HCT116 (cell line): ENCODE measurements at regions not wholly inside any gene's neighbourhood (a gene's known extent, or its start where the extent isn't known, plus 50 kb on each side); places are given as distances from the start of the nearest gene placed in this dataset.

Experiments used
- ATAC-seq: fragments of 200-7000 bp; cut with Tn5 transposase; 2 replicates; pipeline ENCODE4 v1.9.1; 2020; ENCODE audit warnings: mild to moderate bottlenecking, moderate library complexity
- BruUV-seq: library from RNA; stranded (reverse); fragments of 400-500 nt; replicated peaks from 2 replicates; lab custom pipeline; 2021; lab: Mats Ljungman, UMichigan
- CTCF ChIA-PET: fragments of 300-600 bp; sonication (Branson Sonifier 250); formaldehyde crosslinking; loops from one replicate; lab custom pipeline; 2021; ENCODE audit warnings: antibody characterized with exemption; lab: Charles Lee
- POLR2A ChIA-PET: fragments of 300-600, 350-600 bp; sonication (Branson Sonifier 250); formaldehyde crosslinking; loops from one replicate; lab custom pipeline; 2021; ENCODE audit warnings: antibody characterized with exemption; lab: Charles Lee
- RAD21 ChIA-PET, 2 experiments: fragments of 300-600 bp; sonication (Branson Sonifier 250); formaldehyde crosslinking; loops; one replicate each; lab custom pipeline; 2023; ENCODE audit warnings: low total read pairs in 2 of 2; ENCODE audit not compliant: uncharacterized antibody in 2 of 2, unreplicated experiment in 2 of 2, low non-redundant PET in 1 of 2; lab: Charles Lee
- DNase-seq: peaks from one replicate; pipeline ENCODE4 v3.0.0-alpha.2; 2010; ENCODE audit warnings: low read depth, low spot score
- H2AFZ ChIP-seq: fragments of 200-600 bp; shearing (Covaris generic), sonication (generic); 2 replicates; pipeline ENCODE4 v1.6.1; 2017; ENCODE audit warnings: low read depth, mixed run types, mixed read lengths, antibody characterized with exemption, low read length; ENCODE audit not compliant: poor library complexity, severe bottlenecking
- H3K27ac ChIP-seq: 2 replicates; pipeline ENCODE4 v1.5.1; 2012; ENCODE audit warnings: low read depth, low read length
- H3K27me3 ChIP-seq: fragments of 200-600 bp; sonication (generic); 2 replicates; pipeline ENCODE4 v1.6.1; 2016; ENCODE audit warnings: mixed run types, low read length, mixed read lengths; ENCODE audit not compliant: insufficient read depth
- H3K36me3 ChIP-seq, 2 experiments: fragments of 200-500 bp in 1 of 2; fragments of 200-600 bp in 1 of 2; sonication (Bioruptor generic) in 1 of 2; sonication (generic) in 1 of 2; 2 replicates each; pipeline versions ENCODE4 v1.5.1 to v1.6.1; 2014 to 2016; ENCODE audit warnings: low read length in 2 of 2, inconsistent platforms in 1 of 2, mixed read lengths in 1 of 2, mixed run types in 1 of 2; ENCODE audit not compliant: insufficient read depth in 2 of 2, control insufficient read depth in 1 of 2
- H3K4me1 ChIP-seq, 2 experiments: fragments of 200-600 bp in 1 of 2; sonication (generic) in 1 of 2; 2 replicates each; pipeline versions ENCODE4 v1.5.1 to v1.6.1; 2012 to 2017; ENCODE audit warnings: low read length in 2 of 2, inconsistent platforms in 1 of 2, mild to moderate bottlenecking in 1 of 2, mixed read lengths in 1 of 2, mixed run types in 1 of 2, moderate library complexity in 1 of 2; ENCODE audit not compliant: insufficient read depth in 2 of 2, control insufficient read depth in 1 of 2
- H3K4me2 ChIP-seq: fragments of 200-600 bp; sonication (generic); 2 replicates; pipeline ENCODE4 v1.6.1; 2017; ENCODE audit warnings: mixed run types, low read length, mixed read lengths
- H3K4me3 ChIP-seq, 2 experiments: fragments of 200-600 bp in 1 of 2; sonication (generic) in 1 of 2; replicated peaks in 1 of 2; 2 replicates each; pipeline ENCODE4 v1.5.1; 2011 to 2016; ENCODE audit warnings: low read length in 2 of 2, control low read depth in 1 of 2, low read depth in 1 of 2, mild to moderate bottlenecking in 1 of 2, mixed read lengths in 1 of 2, mixed run types in 1 of 2
- H3K79me2 ChIP-seq: fragments of 200-600 bp; sonication (generic); 2 replicates; pipeline ENCODE4 v1.6.1; 2017; ENCODE audit warnings: mild to moderate bottlenecking, mixed run types, low read length, moderate library complexity, mixed read lengths; ENCODE audit not compliant: insufficient read depth
- H3K9ac ChIP-seq: fragments of 200-600 bp; sonication (generic); 2 replicates; pipeline ENCODE4 v1.6.1; 2016; ENCODE audit warnings: low read length, mixed read lengths
- H3K9me2 ChIP-seq: fragments of 200-600 bp; sonication (generic), shearing (Covaris generic); 2 replicates; pipeline ENCODE4 v1.6.1; 2017; ENCODE audit warnings: mixed run types, mild to moderate bottlenecking, moderate library complexity; ENCODE audit not compliant: insufficient read depth
- H3K9me3 ChIP-seq, 2 experiments: fragments of 200-500 bp in 1 of 2; fragments of 200-600 bp in 1 of 2; sonication (Bioruptor generic) in 1 of 2; sonication (generic) in 1 of 2; 2 replicates each; pipeline ENCODE4 v1.6.1; 2014 to 2017; ENCODE audit warnings: low read length in 2 of 2, mixed read lengths in 2 of 2, inconsistent platforms in 1 of 2, low read depth in 1 of 2, mild to moderate bottlenecking in 1 of 2, mixed run types in 1 of 2, moderate library complexity in 1 of 2; ENCODE audit not compliant: control insufficient read depth in 1 of 2, insufficient read depth in 1 of 2
- H4K20me1 ChIP-seq: fragments of 200-600 bp; sonication (generic), shearing (Covaris generic); 2 replicates; pipeline ENCODE4 v1.6.1; 2017; ENCODE audit warnings: mixed run types, mild to moderate bottlenecking, moderate library complexity; ENCODE audit not compliant: insufficient read depth
- CEBPB ChIP-seq: IDR thresholded peaks from 2 replicates; pipeline ENCODE4 v1.6.1; 2012; ENCODE audit warnings: low read depth
- CTCF ChIP-seq, 3 experiments: fragments of 200-600 bp in 1 of 3; sonication (generic) in 1 of 3; IDR thresholded peaks in 2 of 3; conservative IDR thresholded peaks in 1 of 3; 2 replicates each; pipeline ENCODE4 v1.5.1; 2012 to 2017; ENCODE audit warnings: low read depth in 2 of 3, low read length in 2 of 3, antibody characterized with exemption in 1 of 3, borderline replicate concordance in 1 of 3, control low read depth in 1 of 3, mild to moderate bottlenecking in 1 of 3, mixed read lengths in 1 of 3, mixed run types in 1 of 3, moderate library complexity in 1 of 3; ENCODE audit not compliant: insufficient read depth in 1 of 3
- ELF1 ChIP-seq: IDR thresholded peaks from 2 replicates; pipeline ENCODE4 v1.6.1; 2012; ENCODE audit warnings: low read depth, borderline replicate concordance
- EZH2 ChIP-seq: fragments of 200-600 bp; sonication (generic); IDR thresholded peaks from 2 replicates; pipeline ENCODE4 v1.6.1; 2017; ENCODE audit warnings: antibody characterized with exemption, mixed run types
- FOSL1 ChIP-seq: IDR thresholded peaks from 2 replicates; pipeline ENCODE4 v1.6.1; 2012; ENCODE audit warnings: low read depth
- JUND ChIP-seq: IDR thresholded peaks from 2 replicates; pipeline ENCODE4 v1.6.1; 2012
- POLR2A ChIP-seq: IDR thresholded peaks from 2 replicates; pipeline ENCODE4 v1.7.0; 2011; ENCODE audit warnings: borderline replicate concordance; ENCODE audit not compliant: insufficient read depth, insufficient read length; ENCODE audit errors: extremely low read depth
- POLR2AphosphoS5 ChIP-seq: IDR thresholded peaks from 2 replicates; pipeline ENCODE4 v1.6.1; 2011; ENCODE audit warnings: mild to moderate bottlenecking, low read depth, low read length, moderate library complexity
- RAD21 ChIP-seq: IDR thresholded peaks from 2 replicates; pipeline ENCODE4 v1.6.1; 2012; ENCODE audit warnings: low read depth, mild to moderate bottlenecking
- REST ChIP-seq: IDR thresholded peaks from 2 replicates; pipeline ENCODE4 v1.6.1; 2012; ENCODE audit warnings: low read depth
- SIN3A ChIP-seq: IDR thresholded peaks from 2 replicates; pipeline ENCODE4 v1.6.1; 2012; ENCODE audit warnings: low read depth
- SP1 ChIP-seq: IDR thresholded peaks from 2 replicates; pipeline ENCODE4 v1.6.1; 2012; ENCODE audit warnings: low read depth
- TCF7L2 ChIP-seq: IDR thresholded peaks from 2 replicates; pipeline ENCODE4 v1.7.0; 2011; ENCODE audit warnings: borderline replicate concordance, inconsistent platforms; ENCODE audit not compliant: insufficient read depth, insufficient read length; ENCODE audit errors: extremely low read depth
- ZFX ChIP-seq: fragments of 450-650 bp; IDR thresholded peaks from 2 replicates; pipeline ENCODE4 v1.6.1; 2017
- ZNF274 ChIP-seq: fragments of 200-500 bp; sonication (Bioruptor generic); IDR thresholded peaks from 2 replicates; pipeline ENCODE4 v1.6.1; 2014; ENCODE audit warnings: mild to moderate bottlenecking, low read depth, low read length, inconsistent platforms
- intact Hi-C: fragments of 100-400 bp; cut with micrococcal nuclease; formaldehyde crosslinking; loops from 2 replicates; pipeline ENCODE4 v1.10.0; 2022
- TF ChIP-seq, protein P1 (sequence below): IDR thresholded peaks from 2 replicates; pipeline ENCODE4 v1.6.1; 2012
- TF ChIP-seq, protein P2 (sequence below): IDR thresholded peaks from 2 replicates; pipeline ENCODE4 v1.6.1; 2011; ENCODE audit warnings: mild to moderate bottlenecking, low read length, moderate library complexity; ENCODE audit not compliant: insufficient replicate concordance; ENCODE audit errors: extremely low read depth
- TF ChIP-seq, protein P3 (sequence below): IDR thresholded peaks from 2 replicates; pipeline ENCODE4 v1.6.1; 2012

DNA sequence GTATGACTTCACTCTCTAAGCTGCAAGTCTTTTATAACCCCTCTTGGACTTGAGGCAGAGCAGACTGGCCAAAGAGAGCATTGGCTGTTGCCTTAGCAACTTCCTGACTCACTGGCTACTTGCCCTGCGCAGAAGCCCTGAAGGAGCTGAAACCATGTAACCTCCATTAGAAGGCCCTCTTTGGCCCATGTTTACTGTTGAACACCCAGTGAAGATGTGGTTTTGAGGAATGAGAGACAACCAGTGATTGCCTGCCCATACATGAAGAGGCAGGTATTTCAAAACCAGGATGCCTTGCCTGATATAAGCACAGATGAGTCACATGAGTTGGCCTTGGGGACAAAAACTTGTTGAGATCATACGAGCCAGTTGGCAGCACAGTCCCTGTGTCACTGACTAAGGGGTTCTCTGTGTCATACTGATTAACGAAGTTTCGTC lies 182.5 kb downstream of the EDN1 start:
- H2AFZ ChIP-seq = no peak overlapping the region
- CTCF ChIA-PET = no interaction called here

More for the DNA sequence above, 182.5 kb downstream of the EDN1 start:
- DNase-seq (no peak), ATAC-seq (peak; percentile 42)
- no TSS peak for BruUV-seq
- no peak for TF ChIP-seq CTCF (IDR thresholded peaks at IDR 0.05 in 2 of 3, conservative IDR thresholded peaks at IDR 0.05 in 1 of 3; ENCODE audit: borderline replicate concordance in 1 of 3, insufficient read depth in 1 of 3, low read depth in 2 of 3, low read length in 2 of 3)
- TF ChIP-seq ZNF274 = no peak
- TF ChIP-seq POLR2AphosphoS5 = no peak
- TF ChIP-seq ELF1 = no peak
- no peak for TF ChIP-seq POLR2A
- no peak for TF ChIP-seq EZH2
- TF ChIP-seq, protein P1, sequence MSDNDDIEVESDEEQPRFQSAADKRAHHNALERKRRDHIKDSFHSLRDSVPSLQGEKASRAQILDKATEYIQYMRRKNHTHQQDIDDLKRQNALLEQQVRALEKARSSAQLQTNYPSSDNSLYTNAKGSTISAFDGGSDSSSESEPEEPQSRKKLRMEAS = no peak
- TF ChIP-seq REST = no peak
- TF ChIP-seq, protein P2, sequence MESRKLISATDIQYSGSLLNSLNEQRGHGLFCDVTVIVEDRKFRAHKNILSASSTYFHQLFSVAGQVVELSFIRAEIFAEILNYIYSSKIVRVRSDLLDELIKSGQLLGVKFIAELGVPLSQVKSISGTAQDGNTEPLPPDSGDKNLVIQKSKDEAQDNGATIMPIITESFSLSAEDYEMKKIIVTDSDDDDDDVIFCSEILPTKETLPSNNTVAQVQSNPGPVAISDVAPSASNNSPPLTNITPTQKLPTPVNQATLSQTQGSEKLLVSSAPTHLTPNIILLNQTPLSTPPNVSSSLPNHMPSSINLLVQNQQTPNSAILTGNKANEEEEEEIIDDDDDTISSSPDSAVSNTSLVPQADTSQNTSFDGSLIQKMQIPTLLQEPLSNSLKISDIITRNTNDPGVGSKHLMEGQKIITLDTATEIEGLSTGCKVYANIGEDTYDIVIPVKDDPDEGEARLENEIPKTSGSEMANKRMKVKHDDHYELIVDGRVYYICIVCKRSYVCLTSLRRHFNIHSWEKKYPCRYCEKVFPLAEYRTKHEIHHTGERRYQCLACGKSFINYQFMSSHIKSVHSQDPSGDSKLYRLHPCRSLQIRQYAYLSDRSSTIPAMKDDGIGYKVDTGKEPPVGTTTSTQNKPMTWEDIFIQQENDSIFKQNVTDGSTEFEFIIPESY = no peak
- TF ChIP-seq ZFX = no peak
- TF ChIP-seq JUND = no peak
- TF ChIP-seq RAD21 = no peak
- TF ChIP-seq TCF7L2 = no peak
- no peak for TF ChIP-seq FOSL1
- TF ChIP-seq, protein P3, sequence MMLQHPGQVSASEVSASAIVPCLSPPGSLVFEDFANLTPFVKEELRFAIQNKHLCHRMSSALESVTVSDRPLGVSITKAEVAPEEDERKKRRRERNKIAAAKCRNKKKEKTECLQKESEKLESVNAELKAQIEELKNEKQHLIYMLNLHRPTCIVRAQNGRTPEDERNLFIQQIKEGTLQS = no peak
- 0 out of 2 replicates have a peak, but pooled peaks have one; percentile 20 for TF ChIP-seq CEBPB
- no peak for TF ChIP-seq SIN3A
- 0 out of 2 replicates have a peak, but pooled peaks have one; percentile 10 for TF ChIP-seq SP1
- Histone ChIP-seq H3K9me2 (no peaks in the 10 kb centered on the region), H3K27me3 (no peaks in the 10 kb centered on the region), H3K27ac (no peak overlapping the region), H3K4me2 (peak overlapping the region; percentile 6; the same call in 1 of the 2 replicates), H3K4me1 (peaks cover 2 to 6% of the 10 kb centered on the region in 2 experiments; a peak in 1 of 4 replicates), H3K4me3 (no peak overlapping the region), H3K79me2 (no peaks in the 10 kb centered on the region), H4K20me1 (no peaks in the 10 kb centered on the region), H3K36me3 (no peaks in the 10 kb centered on the region), H3K9ac (no peak overlapping the region), H3K9me3 (no peaks in the 10 kb centered on the region)
- POLR2A ChIA-PET = no interaction called here
- RAD21 ChIA-PET = no interaction called here
- intact Hi-C loops = no loop called here
